ENCODE measurements at regions not wholly inside any gene's neighbourhood (a gene's known extent, or its start where the extent isn't known, plus 50 kb on each side); places are given as distances from the start of the nearest gene placed in this dataset.
"Not testable (repeated sequence)": the region's sequence is repeated elsewhere in the genome, so short reads cannot be mapped to it uniquely, and the experiment has no call there.

- no peak for DNase-seq (ENCODE audit: low read depth, low spot score)
These were observed 76.0 kb downstream of the CHD9NB start for GRCh38 chr16:52976539-52977167.

- DNase-seq (ENCODE audit: low read depth, low spot score), result no peak
These were observed 85.0 kb downstream of the CHD9NB start for GRCh38 chr16:52967744-52968143.

GRCh38 chr16:52964290-52964689 lies 88.4 kb downstream of the CHD9NB start:
- DNase-seq (ENCODE audit: low read depth, low spot score), result no peak

- DNase-seq (ENCODE audit: low read depth, low spot score), result no peak
These were observed 88.8 kb downstream of the CHD9NB start for GRCh38 chr16:52963855-52964242.

- no peak for DNase-seq (ENCODE audit: low read depth, low spot score)
These were observed 89.4 kb downstream of the CHD9NB start for GRCh38 chr16:52963212-52963854.

- no peak for DNase-seq (ENCODE audit: low read depth, low spot score)
These were observed 93.7 kb downstream of the CHD9NB start for GRCh38 chr16:52958951-52959350.

GRCh38 chr16:52957199-52957598 lies 95.5 kb downstream of the CHD9NB start:
- no peak for DNase-seq (ENCODE audit: low read depth, low spot score)

- DNase-seq (ENCODE audit: low read depth, low spot score), result no peak
These were observed 96.7 kb downstream of the CHD9NB start for GRCh38 chr16:52956044-52956443.

DNA sequence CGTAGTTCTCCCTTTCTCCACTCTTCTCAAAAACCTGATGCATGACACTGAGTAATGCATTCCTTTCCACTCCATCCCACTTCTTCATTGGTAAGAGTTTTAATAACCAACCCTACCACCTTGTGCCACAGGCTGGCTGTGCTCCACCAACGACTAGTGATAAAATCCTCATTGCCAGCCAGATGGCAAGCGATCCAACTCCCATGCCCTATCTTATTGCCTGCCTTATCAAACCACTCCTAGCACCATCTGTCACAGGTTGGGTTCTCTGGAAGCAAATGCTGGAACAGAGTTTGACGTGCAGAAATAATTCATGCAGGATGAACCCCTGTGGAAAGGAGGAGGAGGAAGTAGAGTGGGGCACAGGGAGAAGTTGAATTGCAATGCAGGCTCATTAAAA lies 99.5 kb downstream of the CHD9NB start:
- no peak for DNase-seq (ENCODE audit: low read depth, low spot score)

GRCh38 chr16:52948946-52949345 lies 103.8 kb downstream of the CHD9NB start:
- no peak for DNase-seq (ENCODE audit: low read depth, low spot score)

- DNase-seq (ENCODE audit: low read depth, low spot score), result no peak
These were observed 120.4 kb downstream of the CHD9NB start for GRCh38 chr16:52932321-52932720.

- DNase-seq (ENCODE audit: low read depth, low spot score), result no peak
These were observed 123.0 kb downstream of the CHD9NB start for GRCh38 chr16:52929478-52930400.

DNA sequence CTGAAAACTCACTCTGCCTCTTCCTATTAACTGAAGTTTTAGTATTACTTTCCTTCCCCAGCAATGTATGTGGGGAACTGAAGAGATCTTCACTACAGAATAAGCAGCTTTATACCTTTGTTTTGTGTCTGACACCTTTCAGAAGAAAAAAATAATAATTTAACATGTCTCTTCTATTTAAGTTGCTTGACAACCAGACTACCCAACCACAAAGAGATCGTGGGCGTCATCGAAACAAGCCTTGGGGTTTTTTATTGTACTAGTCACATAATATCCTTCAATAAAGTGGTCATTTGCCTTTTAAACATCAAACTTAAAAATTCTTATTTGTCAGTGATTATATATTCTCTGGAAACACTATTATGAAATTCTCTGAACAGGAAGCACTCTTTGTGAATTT lies 123.7 kb downstream of the CHD9NB start:
- no peak for DNase-seq (ENCODE audit: low read depth, low spot score)

DNA sequence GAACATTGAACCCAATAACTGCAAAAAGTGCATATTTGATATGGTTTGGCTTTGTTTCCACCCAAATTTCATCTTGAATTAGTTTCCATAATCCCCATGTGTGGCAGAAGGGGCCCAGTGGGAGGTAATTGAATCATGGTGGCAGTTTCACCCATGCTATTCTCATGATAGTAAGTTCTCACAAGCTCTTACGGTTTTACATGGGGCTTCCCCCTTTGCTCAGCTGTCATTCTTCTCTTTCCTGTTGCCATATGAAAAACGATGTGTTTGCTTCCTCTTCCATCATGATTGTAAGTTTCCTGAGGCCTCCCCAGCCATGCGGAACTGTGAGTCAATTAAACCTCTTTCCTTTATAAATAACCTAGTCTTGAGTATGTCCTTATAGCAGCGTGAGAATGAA lies 127.6 kb downstream of the CHD9NB start:
- no peak for DNase-seq (ENCODE audit: low read depth, low spot score)

DNA sequence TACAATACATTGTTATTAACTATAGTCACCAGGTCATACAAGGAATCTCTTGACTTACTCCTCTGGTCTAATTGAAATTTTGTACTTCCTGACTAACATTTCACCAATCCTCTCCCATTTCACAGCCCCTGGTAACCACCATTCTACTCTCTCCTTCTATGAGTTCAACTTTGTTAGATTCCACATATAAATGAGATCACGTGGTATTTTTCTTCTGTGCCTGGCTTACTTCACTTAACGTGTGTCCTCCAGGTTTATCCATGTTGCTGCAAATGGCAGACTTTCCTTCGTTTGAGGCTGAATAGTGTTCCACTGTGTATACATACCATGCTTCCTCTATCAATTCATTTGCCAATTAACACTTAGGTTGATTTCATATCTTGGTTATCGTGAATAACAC lies 128.5 kb downstream of the CHD9NB start:
- no peak for DNase-seq (ENCODE audit: low read depth, low spot score)

DNA sequence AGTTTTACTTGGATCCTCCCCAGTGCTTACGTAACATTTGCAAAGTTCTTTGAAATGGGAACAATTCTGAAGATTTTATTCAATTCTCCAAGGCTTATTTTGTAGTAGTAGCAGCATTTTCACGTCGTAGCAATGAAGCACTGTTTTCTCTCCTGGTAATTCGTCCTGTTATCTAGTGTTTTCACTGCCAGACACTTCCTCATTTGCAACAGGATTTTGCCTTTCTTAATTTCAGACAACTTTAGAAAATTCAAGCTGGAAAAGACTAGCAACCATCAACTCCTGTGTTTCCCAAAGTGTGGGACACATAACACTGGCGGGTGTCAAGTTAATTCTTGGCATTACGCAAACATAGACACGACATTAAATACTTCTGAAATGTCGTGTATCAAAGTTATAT lies 131.6 kb downstream of the CHD9NB start:
- DNase-seq (ENCODE audit: low read depth, low spot score), result no peak

DNA sequence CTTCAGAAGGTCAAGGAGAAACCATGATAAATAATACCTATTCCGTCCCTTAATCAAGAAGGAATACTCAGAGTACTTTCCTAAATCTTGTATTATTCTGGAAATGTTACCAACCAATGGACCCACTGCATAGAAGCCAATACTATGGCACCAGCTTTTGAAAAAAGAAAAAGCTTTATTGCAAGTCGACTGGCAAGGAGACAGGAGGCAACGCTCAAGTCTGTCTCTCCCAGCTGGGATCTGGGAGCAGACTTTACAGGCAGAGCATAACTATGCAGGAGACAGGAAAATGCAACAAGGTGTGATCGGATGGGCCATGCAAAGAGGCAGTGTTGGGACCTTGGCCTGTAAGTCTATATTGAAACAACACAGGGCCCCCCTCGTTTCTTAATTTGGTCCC lies 132.4 kb downstream of the CHD9NB start:
- DNase-seq (ENCODE audit: low read depth, low spot score), result no peak

- no peak for DNase-seq (ENCODE audit: low read depth, low spot score)
These were observed 138.3 kb downstream of the CHD9NB start for GRCh38 chr16:52914428-52914827.

- DNase-seq (ENCODE audit: low read depth, low spot score), result peak; percentile 7
These were observed 140.0 kb downstream of the CHD9NB start for GRCh38 chr16:52912565-52913173.

- not testable (repeated sequence) for DNase-seq (ENCODE audit: low read depth, low spot score)
These were observed 144.6 kb downstream of the CHD9NB start for GRCh38 chr16:52908057-52908456.

- no peak for DNase-seq (ENCODE audit: low read depth, low spot score)
These were observed 146.4 kb downstream of the CHD9NB start for GRCh38 chr16:52906281-52906680.

- no peak for DNase-seq (ENCODE audit: low read depth, low spot score)
These were observed 156.1 kb downstream of the CHD9NB start for GRCh38 chr16:52896478-52897164.
